ENCODE measurements at regions not wholly inside any gene's neighbourhood (a gene's known extent, or its start where the extent isn't known, plus 50 kb on each side); places are given as distances from the start of the nearest gene placed in this dataset.
"Not testable (repeated sequence)": the region's sequence is repeated elsewhere in the genome, so short reads cannot be mapped to it uniquely, and the experiment has no call there.

- DNase-seq = no peak
Observed at GRCh38 chr2:40043641-40044040, 264.6 kb upstream of the THUMPD2 start.

GRCh38 chr2:40043191-40043590 is 264.1 kb upstream of the THUMPD2 start:
- DNase-seq = no peak

GRCh38 chr2:40041422-40042382 is 262.6 kb upstream of the THUMPD2 start:
- no peak for DNase-seq

- peak; percentile 37 for DNase-seq
Observed at GRCh38 chr2:40039549-40039948, 260.5 kb upstream of the THUMPD2 start.

- DNase-seq = no peak
Observed at GRCh38 chr2:40038646-40039045, 259.6 kb upstream of the THUMPD2 start.

- DNase-seq = no peak
Observed at GRCh38 chr2:40037303-40037702, 258.2 kb upstream of the THUMPD2 start.

GRCh38 chr2:40036241-40036640 is 257.2 kb upstream of the THUMPD2 start:
- no peak for DNase-seq

- no peak for DNase-seq
Observed at GRCh38 chr2:40034801-40035200, 255.7 kb upstream of the THUMPD2 start.

GRCh38 chr2:40034198-40034597 is 255.1 kb upstream of the THUMPD2 start:
- no peak for DNase-seq

GRCh38 chr2:40033781-40034180 is 254.7 kb upstream of the THUMPD2 start:
- DNase-seq = no peak

- DNase-seq = peak; percentile 62
Observed at GRCh38 chr2:40032650-40033319, 253.7 kb upstream of the THUMPD2 start.

- DNase-seq = no peak
Observed at GRCh38 chr2:40030456-40030975, 251.5 kb upstream of the THUMPD2 start.

- DNase-seq = no peak
Observed at GRCh38 chr2:40028792-40029488, 249.9 kb upstream of the THUMPD2 start.

GRCh38 chr2:40027968-40028367 is 248.9 kb upstream of the THUMPD2 start:
- no peak for DNase-seq

- DNase-seq = not testable (repeated sequence)
Observed at GRCh38 chr2:40025276-40025675, 246.2 kb upstream of the THUMPD2 start.

GRCh38 chr2:40020997-40021396 is 241.9 kb upstream of the THUMPD2 start:
- DNase-seq = no peak

GRCh38 chr2:40016151-40016885 is 237.3 kb upstream of the THUMPD2 start:
- DNase-seq = no peak

- DNase-seq = not testable (repeated sequence)
Observed at GRCh38 chr2:40013962-40014361, 234.9 kb upstream of the THUMPD2 start.

GRCh38 chr2:40004336-40004735 is 225.3 kb upstream of the THUMPD2 start:
- DNase-seq = no peak

GRCh38 chr2:40002339-40002738 is 223.3 kb upstream of the THUMPD2 start:
- DNase-seq = no peak

- no peak for DNase-seq
Observed at GRCh38 chr2:39999864-40000263, 220.8 kb upstream of the THUMPD2 start.

- no peak for DNase-seq
Observed at GRCh38 chr2:39998617-39999016, 219.6 kb upstream of the THUMPD2 start.
